ENCODE measurements at regions not wholly inside any gene's neighbourhood (a gene's known extent, or its start where the extent isn't known, plus 50 kb on each side); places are given as distances from the start of the nearest gene placed in this dataset.

DNA sequence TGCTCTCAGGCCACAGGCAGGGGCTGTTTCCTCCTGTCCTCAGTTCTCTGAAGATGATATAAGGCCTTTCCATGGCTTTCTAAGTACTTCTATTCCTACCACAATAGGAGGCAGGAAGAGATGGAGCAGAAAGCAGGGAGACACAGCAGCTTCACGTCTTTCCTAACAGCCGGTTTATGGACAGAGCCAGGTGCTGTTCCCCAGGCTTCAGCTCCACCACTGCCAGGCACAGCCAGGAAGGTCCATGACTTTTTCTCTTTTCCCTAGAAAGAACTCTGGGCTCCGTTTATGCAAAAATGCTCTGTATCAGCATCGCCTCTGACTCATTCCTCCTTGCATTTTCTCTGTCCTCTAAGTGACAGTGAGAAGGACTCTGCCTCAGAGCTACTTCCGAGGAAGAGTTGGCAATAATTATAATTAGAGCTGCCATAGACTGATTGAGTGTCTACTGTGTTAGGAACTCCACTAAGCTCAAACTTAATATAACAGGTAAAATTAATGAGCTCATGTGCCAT, 478.5 kb downstream of the RASEF start:
- TF ChIP-seq, protein P1, sequence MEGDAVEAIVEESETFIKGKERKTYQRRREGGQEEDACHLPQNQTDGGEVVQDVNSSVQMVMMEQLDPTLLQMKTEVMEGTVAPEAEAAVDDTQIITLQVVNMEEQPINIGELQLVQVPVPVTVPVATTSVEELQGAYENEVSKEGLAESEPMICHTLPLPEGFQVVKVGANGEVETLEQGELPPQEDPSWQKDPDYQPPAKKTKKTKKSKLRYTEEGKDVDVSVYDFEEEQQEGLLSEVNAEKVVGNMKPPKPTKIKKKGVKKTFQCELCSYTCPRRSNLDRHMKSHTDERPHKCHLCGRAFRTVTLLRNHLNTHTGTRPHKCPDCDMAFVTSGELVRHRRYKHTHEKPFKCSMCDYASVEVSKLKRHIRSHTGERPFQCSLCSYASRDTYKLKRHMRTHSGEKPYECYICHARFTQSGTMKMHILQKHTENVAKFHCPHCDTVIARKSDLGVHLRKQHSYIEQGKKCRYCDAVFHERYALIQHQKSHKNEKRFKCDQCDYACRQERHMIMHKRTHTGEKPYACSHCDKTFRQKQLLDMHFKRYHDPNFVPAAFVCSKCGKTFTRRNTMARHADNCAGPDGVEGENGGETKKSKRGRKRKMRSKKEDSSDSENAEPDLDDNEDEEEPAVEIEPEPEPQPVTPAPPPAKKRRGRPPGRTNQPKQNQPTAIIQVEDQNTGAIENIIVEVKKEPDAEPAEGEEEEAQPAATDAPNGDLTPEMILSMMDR (IDR thresholded peaks at IDR 0.05) = no peak

DNA sequence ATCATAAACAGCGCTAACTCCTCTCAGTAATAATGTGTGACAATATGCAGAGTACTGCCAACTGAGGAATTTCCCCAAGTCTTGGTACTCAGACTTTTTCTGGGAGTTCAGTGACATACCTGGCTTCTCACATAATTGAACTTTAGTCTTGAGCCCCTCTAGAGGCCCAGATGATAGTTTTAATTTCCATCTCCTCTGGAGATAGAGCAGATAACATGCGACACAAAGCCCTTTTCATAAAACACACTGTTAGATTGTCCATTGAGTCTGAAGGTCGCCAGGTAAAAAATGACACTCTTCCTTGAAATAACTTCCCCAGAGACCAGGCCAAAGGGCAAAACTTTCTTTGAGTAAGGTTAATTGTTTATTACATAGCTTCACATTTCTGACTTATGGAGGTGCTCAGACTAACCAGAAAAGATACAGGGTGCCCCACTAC, 476.0 kb downstream of the RASEF start:
- TF ChIP-seq, protein P1 (IDR thresholded peaks at IDR 0.05) = no peak

DNA sequence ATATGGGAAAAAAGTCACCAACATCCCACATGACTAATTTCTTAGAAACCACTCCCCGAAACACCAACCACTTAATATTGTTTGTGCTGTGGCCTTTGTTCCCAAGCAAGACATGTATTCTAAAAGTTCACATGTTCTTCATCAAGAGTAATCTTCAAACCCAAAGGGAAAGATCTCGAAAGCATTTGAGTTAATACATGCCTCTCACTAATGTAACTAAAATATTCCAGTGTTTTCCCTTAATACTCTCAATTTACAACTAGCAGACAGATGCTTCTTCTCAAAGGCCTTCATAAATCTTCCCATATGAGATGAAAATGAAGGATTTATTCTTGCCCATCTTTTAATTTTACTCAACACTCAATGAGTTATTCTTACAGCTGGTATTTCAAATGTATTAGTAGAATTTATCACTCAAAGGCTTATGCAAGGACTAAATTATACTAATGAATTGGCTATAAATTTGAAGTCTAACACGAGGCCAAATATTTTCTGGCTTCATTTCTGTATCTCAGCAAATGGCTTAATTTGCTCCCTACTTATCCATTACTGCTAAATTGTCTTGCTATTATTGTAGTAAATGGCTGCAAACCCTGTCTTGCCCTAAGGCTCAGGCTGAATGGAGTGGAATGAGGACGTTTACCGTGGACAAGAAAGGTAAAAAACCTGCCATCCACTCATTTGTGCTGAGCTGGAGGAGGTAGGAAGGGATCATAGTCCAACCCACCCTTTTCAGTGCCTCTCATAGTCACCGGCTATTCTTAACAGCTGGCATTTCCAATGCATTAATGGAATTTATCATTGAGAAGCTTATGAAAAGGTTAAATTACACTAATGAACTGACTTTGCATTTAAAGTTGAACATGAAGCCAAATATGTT, 474.4 kb downstream of the RASEF start:
- TF ChIP-seq, protein P1 (IDR thresholded peaks at IDR 0.05) = no peak

DNA sequence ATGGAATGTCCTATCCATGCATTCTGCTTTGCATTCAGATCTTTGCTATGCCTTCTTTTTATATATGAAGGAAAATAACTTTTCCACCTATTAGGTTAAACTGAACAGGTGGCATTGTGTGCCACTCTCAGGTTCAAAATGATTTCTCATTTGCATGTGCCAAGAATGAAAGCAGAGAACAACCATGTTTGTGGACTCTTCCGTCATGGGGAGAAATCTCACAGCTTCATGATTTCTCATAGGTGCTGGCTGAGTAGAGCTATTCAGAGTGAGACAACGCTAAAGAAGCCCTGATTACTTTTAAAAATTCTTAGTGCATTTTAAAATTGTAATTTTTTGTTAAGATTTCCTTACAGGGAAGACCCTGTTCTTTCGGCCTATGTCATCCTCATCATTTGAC, 472.1 kb downstream of the RASEF start:
- TF ChIP-seq, protein P1 (IDR thresholded peaks at IDR 0.05) = no peak

DNA sequence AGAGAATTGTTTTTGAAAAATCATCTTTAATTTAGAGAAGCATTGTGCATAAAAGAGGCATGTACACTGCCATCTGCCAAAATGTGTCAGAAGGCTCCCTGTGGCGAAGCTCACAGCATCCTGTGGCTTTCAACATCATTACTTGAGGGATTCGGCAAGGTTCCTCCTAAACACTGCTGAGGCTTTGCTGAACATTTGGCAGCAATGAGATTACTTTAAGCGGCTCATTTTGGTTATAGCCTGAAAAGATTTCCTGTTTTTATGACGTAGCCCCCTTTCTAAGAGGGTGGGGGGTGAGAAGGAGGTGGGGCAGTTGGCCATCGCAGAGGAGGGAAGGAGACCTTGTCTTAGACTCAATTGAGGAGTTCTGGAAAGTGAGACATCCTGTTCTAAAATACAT, 469.4 kb downstream of the RASEF start:
- TF ChIP-seq, protein P1 (IDR thresholded peaks at IDR 0.05) = no peak

DNA sequence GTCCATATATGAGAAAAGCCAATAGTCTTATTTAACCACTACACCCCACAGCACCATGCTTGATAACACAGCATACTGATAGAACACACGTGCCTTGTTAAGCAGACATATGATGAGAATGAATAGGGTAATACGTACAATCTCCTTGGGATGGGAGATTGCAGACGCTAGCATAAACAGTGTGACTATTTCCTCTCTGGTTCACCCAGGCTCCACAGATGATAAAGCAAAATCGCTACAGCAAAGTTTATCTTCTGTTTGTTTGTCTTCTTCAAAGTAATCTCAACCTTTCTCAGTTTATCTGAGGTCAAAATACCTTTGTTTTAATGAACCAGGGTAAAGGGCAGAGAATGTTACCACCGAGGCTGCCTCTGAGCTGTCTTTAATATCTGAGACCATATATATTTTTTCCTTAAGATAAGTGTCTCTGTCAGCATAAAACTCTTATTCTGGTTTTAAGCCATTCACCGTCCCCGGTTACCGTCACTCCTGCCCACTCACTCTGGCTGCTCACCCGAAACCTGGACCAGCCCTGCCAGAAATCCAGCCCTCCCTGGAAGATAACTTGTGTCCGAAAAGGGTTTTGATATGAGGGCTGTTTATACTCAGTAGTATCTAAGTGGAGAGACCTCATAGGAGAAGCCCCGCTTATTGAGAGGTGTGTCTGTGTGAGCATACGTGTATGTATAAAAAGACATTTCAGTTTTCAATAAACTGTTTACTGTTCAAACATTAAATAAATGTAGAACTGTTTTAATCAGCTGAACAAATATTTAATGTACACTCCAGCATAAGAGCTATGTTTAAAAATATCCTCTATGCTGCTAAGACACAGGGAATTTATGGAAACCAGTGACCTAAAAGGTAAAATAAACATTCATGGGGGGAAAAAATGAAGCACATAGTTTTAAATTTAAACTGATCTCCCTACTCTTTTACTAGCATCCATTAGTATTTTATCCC, 465.4 kb downstream of the RASEF start:
- TF ChIP-seq, protein P1 (IDR thresholded peaks at IDR 0.05) = no peak
